GM18951 (cell line): ENCODE measurements at regions not wholly inside any gene's neighbourhood (a gene's known extent, or its start where the extent isn't known, plus 50 kb on each side); places are given as distances from the start of the nearest gene placed in this dataset.
"Not testable (repeated sequence)": the region's sequence is repeated elsewhere in the genome, so short reads cannot be mapped to it uniquely, and the experiment has no call there.

Experiments
- POLR2A ChIP-seq: IDR thresholded peaks from 4 replicates; pipeline ENCODE4 v1.6.1; 2011; ENCODE audit warnings: mild to moderate bottlenecking; ENCODE audit not compliant: insufficient read length, insufficient read depth; ENCODE audit errors: extremely low read depth
- in situ Hi-C: fragments of 300-500 bp; cut with MboI; formaldehyde crosslinking; loops from one replicate; pipeline ENCODE4 v1.12.0; 2022; ENCODE audit warnings: low sequenced_read_pairs, mixed read lengths, inconsistent platforms; ENCODE audit not compliant: unreplicated experiment

- in situ Hi-C loops = no loop called here
- TF ChIP-seq POLR2A = no peak
Measured at GRCh38 chr5:25427240-25427639, 782.5 kb upstream of the CDH10 start.

- TF ChIP-seq POLR2A = no peak
- in situ Hi-C loops = no loop called here
Measured at GRCh38 chr5:25423271-25423670, 778.5 kb upstream of the CDH10 start.

GRCh38 chr5:25419684-25420083, 774.9 kb upstream of the CDH10 start:
- no peak for TF ChIP-seq POLR2A
- in situ Hi-C loops = no loop called here

- no peak for TF ChIP-seq POLR2A
- in situ Hi-C loops = no loop called here
Measured at GRCh38 chr5:25418978-25419377, 774.2 kb upstream of the CDH10 start.

- TF ChIP-seq POLR2A = no peak
- in situ Hi-C loops = no loop called here
Measured at GRCh38 chr5:25418319-25418859, 773.6 kb upstream of the CDH10 start.

- in situ Hi-C loops = no loop called here
- no peak for TF ChIP-seq POLR2A
Measured at GRCh38 chr5:25416960-25417359, 772.2 kb upstream of the CDH10 start.

- TF ChIP-seq POLR2A = no peak
- in situ Hi-C loops = no loop called here
Measured at GRCh38 chr5:25415970-25416369, 771.2 kb upstream of the CDH10 start.

GRCh38 chr5:25414742-25415141, 770.0 kb upstream of the CDH10 start:
- TF ChIP-seq POLR2A = no peak
- in situ Hi-C loops = no loop called here

- in situ Hi-C loops = no loop called here
- no peak for TF ChIP-seq POLR2A
Measured at GRCh38 chr5:25412116-25412661, 767.4 kb upstream of the CDH10 start.

- in situ Hi-C loops = not testable (repeated sequence)
Measured at GRCh38 chr5:25407365-25407764, 762.6 kb upstream of the CDH10 start.

- no peak for TF ChIP-seq POLR2A
- in situ Hi-C loops = no loop called here
Measured at GRCh38 chr5:25405850-25406249, 761.1 kb upstream of the CDH10 start.

GRCh38 chr5:25399878-25400480, 755.2 kb upstream of the CDH10 start:
- in situ Hi-C loops = no loop called here

GRCh38 chr5:25393957-25394356, 749.2 kb upstream of the CDH10 start:
- in situ Hi-C loops = no loop called here

More at GRCh38 chr5:25399878-25400480, 755.2 kb upstream of the CDH10 start:
- TF ChIP-seq POLR2A = no peak

GRCh38 chr5:25393256-25393655, 748.5 kb upstream of the CDH10 start:
- no peak for TF ChIP-seq POLR2A

More at GRCh38 chr5:25393957-25394356, 749.2 kb upstream of the CDH10 start:
- no peak for TF ChIP-seq POLR2A

More at GRCh38 chr5:25393256-25393655, 748.5 kb upstream of the CDH10 start:
- in situ Hi-C loops = no loop called here
